GM19035 (cell line): ENCODE measurements at regions not wholly inside any gene's neighbourhood (a gene's known extent, or its start where the extent isn't known, plus 50 kb on each side); places are given as distances from the start of the nearest gene placed in this dataset.
"Not testable (repeated sequence)": the region's sequence is repeated elsewhere in the genome, so short reads cannot be mapped to it uniquely, and the experiment has no call there.

ENCODE experiments used
- ATAC-seq: cut with Tn5 transposase; IDR thresholded peaks from one replicate; pipeline ENCODE4 v1.9.1; 2021; ENCODE audit not compliant: unreplicated experiment

- ATAC-seq = no peak
Observed at GRCh38 chr18:5024741-5025140, 172.3 kb downstream of the AKAIN1 start.

DNA sequence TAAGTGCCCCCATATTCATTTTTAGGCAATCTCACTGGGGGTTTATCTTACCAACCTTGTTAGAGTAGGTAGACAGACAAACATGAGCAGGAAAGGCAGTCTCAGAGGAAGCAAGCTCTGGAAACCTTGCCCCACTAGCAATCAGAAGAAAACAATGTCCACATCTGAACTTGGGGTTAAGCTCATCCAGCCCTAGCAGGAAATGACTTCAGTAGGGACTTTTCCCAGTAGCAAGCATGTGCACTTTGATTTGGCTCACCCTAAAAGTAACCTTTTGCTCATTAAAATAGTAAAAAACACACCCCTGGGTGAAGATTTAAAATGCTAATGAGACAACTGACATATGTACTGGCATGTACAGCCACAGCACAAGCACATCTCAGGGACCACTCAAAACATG, 175.5 kb downstream of the AKAIN1 start:
- no peak for ATAC-seq

- ATAC-seq = no peak
Observed at GRCh38 chr18:5015213-5015612, 181.8 kb downstream of the AKAIN1 start.

DNA sequence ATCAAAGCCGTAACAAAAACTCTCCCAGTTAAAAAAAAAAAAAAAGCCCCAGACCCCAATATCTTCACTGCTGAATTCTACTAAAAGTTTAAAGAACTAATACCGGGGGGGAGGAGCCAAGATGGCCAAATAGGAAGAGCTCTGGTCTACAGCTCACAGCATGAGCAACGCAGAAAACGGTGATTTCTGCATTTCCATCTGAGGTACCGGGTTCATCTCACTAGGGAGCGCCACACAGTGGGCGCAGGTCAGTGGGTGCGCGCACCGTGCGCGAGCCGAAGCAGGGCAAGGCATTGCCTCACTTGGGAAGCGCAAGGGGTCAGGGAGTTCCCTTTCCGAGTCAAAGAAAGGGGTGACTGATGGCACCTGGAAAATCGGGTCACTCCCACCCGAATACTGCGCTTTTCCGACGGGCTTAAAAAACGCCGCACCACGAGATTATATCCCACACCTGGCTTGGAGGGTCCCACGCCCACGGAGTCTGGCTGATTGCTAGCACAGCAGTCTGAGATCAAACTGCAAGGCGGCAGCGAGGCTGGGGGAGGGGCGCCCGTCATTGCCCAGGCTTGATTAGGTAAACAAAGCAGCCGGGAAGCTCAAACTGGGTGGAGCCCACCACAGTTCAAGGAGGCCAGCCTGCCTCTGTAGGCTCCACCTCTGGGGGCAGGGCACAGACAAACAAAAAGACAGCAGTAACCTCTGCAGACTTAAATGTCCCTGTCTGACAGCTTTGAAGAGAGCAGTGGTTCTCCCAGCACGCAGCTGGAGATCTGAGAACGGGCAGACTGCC, 192.8 kb downstream of the AKAIN1 start:
- not testable (repeated sequence) for ATAC-seq

- ATAC-seq = no peak
Observed at GRCh38 chr18:4994710-4995109, 202.3 kb downstream of the AKAIN1 start.

DNA sequence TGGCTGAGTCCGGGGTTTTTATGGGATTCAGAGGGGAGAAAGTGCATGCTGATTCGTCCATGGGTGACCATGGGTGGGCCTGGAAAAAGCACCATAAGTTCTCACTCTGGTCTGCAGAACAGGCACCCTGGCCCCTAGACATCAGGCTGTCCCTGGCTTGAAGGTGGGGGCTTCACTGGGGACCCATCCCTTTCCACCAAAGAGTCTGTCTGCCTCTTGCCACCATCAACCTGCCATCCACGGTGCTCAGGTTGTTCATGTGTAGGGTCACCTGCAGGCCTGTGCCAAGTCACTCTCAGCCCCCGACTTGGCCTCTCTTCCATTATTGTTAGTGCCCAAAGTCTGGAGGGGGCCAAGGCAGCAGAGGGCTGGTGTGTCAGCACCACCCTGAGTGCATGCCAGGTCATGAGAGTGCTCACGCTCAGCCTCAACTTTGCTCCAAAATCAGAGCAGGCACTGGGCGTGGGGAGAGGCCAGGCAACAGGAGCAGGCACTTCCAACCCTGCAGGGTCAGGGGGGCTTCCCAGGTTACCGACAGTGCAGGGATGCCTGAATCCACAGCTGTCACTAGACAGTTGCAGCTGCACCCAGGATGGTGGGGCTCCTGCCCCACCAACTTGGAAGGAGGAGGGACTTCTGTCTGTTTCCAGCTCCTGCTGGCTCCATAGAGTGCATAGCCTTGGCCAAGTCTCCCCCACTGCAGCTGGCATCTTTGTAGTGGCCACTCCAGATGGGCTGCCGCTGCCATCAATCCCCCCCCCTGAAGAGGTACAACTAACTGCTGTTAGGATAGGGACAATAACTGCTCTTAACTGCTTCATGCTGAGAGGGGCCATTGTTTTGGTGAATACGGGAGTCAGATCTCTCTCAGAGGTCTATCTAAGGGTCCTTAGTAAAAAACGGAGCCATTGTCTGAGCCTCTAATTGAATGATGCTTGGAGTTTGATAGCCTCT, 209.3 kb downstream of the AKAIN1 start:
- no peak for ATAC-seq

DNA sequence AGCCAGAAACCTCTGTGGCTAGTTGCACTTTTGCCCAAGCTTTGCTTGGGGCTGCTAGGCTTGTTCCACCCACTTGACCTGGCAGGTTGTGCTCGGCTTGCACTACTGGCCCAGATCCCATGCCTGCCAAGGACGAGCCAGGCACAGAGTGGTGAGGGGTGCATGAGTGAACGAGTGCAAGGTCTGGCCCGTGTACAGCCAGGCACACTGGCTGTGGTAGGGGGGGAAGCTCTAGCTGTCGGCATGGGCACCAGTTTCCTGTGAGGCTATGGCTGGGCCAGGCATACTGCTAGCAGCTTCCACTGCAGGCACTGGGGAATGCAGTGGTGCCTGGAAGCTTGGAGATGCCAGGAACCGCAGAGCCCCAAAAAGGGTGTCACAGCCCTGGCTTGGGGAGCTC, 210.4 kb downstream of the AKAIN1 start:
- no peak for ATAC-seq

DNA sequence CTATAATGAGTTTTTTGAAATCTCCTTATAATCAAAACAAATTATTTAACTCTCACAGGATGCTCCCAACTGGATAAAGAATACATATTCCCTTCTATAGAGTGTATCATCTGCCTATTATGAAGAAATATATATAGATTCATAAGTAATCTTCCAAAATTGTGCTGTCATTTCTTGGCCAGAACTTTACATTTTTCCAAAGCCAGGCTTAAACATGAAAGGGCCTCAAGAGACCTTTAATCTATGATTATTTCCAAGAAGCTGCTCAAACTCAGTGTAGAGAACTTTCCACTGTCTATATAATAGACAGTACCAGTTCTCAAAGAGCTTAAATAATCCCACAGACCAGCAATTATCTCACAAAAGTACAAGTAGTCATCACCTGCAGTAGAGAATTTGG, 211.0 kb downstream of the AKAIN1 start:
- ATAC-seq = no peak

DNA sequence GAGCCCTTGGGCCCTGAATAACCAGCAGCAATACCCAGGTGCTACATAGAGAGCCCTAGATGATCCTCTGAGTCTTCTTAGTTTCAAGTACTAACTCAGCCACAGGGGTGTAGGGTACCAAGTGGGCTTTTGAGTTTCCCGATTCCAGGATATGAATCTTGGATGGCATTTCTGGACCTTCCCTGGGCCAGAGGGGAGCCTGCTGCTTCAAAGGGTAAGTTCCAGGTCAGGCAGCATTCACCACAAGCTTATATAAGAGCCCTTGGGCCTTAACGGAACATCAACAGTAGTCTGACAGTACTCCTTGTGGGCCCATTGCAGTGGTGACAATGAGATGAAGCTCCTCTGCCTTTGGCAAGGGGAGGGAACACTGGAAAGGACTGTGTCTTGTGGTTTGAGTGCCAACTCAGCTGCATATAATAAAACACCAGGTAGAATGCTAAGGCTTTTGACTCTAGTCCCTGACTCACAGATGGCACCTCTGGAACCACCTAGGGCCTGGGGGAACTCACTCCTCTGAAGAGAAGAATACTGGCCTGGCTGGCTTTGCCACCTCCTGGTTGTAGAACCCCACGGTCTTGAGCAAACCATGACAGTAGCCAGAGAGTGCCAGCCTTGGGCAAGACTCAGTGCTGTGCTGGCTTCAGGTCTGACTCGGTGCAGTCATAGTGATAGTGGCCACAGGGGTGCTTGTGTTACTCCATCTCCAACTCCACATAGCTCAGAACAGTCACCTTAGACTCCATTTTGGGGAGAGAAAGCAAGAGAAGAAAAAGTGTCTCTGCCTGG, 235.7 kb downstream of the AKAIN1 start:
- no peak for ATAC-seq

DNA sequence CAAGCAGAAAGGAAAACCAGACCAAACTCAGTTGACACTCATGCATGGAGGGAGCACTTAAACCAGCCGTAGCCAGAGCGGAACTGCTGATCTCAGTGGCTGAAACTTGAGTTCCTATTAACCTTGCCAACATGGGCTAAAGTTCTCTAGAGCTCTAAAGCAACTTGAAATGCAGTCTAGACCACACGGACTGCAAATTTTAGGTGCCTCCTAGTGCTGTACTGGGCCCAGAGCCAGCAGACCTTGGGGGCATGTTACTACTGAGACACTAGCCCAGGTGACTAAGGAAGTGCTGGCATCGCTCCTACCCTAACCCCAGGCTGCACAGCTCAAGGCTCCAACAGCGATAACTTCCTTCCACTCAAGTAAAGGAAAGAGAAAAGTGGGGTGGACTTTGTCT, 236.5 kb downstream of the AKAIN1 start:
- ATAC-seq = no peak

- no peak for ATAC-seq
Observed at GRCh38 chr18:4931209-4931608, 265.8 kb downstream of the AKAIN1 start.

GRCh38 chr18:4921548-4921947, 275.5 kb downstream of the AKAIN1 start:
- no peak for ATAC-seq

DNA sequence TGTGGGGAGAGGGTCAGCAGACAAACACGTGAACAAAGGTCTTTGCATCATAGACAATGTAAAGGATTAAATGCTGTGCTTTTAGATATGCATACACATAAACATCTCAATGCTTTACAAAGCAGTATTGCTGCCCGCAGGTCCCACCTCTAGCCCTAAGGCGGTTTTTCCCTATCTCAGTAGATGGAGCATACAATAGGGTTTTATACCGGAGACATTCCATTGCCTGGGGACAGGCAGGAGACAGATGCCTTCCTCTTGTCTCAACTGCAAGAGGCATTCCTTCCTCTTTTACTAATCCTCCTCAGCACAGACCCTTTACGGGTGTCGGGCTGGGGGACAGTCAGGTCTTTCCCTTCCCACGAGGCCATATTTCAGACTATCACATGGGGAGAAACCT, 279.5 kb downstream of the AKAIN1 start:
- not testable (repeated sequence) for ATAC-seq

DNA sequence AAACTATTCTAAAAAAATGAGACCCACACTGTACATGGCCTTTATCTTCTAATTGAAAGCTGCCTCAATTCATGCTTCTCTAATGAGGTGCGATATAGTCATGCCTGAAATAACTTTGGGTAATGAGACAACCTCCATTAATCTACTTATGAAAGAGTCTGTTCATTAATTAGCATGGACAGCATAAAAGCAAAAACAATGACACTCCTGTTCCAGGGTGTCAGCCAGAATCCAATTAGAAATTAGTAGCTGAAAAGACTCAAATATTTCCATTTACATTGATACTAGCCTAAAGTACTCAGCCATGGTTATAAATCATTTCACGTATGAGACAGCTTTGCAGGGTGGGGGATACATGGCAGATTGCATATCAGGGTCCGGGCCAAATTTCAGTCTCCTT, 288.7 kb downstream of the AKAIN1 start:
- no peak for ATAC-seq

DNA sequence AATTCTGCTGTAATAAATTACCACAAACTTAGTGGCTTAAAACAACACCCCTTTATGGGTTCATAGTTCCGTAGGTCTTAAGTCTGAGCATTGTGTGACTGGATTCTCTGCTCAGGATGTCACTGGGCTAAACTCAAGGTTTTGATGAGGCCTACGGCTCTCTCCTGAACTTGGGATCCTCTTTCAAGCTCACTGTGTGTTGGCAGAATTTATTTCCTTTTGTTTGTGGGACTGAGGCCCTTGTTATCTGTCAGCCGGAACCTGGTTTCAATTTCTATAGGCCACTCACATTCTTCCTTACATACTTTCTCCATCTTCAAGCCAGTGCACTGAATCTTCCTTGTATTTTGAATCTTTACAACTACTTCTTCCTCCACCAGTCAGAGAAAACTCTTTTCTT, 290.2 kb downstream of the AKAIN1 start:
- no peak for ATAC-seq

GRCh38 chr18:4888251-4889040, 308.6 kb downstream of the AKAIN1 start:
- ATAC-seq = no peak

DNA sequence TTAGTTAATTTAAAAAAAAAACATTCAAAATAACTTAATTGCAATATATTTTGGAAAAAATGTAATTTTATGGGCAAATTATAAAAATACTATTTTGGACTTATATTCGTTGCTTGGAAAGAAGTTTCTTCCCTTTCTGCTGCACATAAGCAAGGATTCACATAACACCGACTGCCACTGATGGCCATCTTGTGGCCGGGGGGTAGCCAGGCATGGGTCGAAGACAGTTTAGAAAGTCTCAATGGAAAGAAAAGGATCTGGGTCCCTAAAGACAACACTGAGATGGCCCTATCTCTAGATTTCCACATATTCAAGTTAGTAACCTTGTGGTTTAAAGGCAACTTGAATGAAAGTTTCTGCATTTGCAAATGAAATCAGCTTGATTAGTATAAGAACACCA, 318.6 kb downstream of the AKAIN1 start:
- no peak for ATAC-seq

DNA sequence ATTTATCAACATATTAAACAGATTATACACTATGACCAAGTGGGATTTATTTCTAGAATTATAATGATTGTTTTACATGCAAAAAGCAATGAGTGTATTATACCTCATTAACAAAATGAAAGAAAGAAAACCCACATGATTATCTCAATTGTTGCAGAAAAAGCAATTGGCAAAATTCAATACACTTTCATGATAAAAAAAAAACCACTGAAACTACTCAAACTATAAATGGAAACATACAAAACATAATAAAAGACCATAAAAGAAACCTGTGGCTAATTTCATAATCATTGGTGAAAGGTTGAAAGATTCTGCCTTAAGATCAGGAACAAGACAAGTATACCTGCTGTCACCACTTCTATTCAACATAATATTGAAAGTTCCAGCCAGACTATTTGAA, 325.9 kb downstream of the AKAIN1 start:
- no peak for ATAC-seq

GRCh38 chr18:4870177-4870773, 326.8 kb downstream of the AKAIN1 start:
- no peak for ATAC-seq

DNA sequence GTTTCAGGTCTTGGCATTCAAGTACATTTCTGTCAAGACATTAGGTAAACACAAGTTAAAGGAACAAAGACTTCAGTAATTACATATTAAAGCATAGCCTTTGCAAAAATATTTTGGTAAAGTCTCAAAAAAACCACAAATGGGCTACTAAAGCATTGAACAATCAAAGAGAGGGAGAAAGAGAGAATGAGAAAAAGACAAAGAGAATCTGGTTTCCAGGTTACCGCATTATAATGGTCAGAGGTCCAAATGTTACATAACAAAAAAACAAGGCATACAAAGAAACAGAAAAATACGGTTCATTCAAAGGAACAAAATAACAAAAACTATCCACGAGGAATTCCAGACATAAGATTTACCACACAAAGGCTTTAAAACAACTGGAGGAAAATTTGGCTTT, 327.9 kb downstream of the AKAIN1 start:
- ATAC-seq = no peak
